ES-I3 (cell line): ENCODE measurements at regions not wholly inside any gene's neighbourhood (a gene's known extent, or its start where the extent isn't known, plus 50 kb on each side); places are given as distances from the start of the nearest gene placed in this dataset.

Source experiments
- H3K36me3 ChIP-seq: 2 replicates; pipeline ENCODE4 v1.6.1; 2013; ENCODE audit warnings: mild to moderate bottlenecking, low read length, control low read depth, moderate library complexity; ENCODE audit not compliant: insufficient read depth
- H3K4me1 ChIP-seq: 2 replicates; pipeline ENCODE4 v1.6.1; 2013; ENCODE audit warnings: mild to moderate bottlenecking, control low read depth, low read length; ENCODE audit not compliant: insufficient read depth
- H3K9ac ChIP-seq: 2 replicates; pipeline ENCODE4 v1.6.1; 2013; ENCODE audit warnings: low read depth, mild to moderate bottlenecking, low read length, moderate library complexity
- H3K9me3 ChIP-seq: 2 replicates; pipeline ENCODE4 v1.6.1; 2013; ENCODE audit warnings: mild to moderate bottlenecking, low read length, moderate library complexity; ENCODE audit not compliant: control insufficient read depth, insufficient read depth

DNA sequence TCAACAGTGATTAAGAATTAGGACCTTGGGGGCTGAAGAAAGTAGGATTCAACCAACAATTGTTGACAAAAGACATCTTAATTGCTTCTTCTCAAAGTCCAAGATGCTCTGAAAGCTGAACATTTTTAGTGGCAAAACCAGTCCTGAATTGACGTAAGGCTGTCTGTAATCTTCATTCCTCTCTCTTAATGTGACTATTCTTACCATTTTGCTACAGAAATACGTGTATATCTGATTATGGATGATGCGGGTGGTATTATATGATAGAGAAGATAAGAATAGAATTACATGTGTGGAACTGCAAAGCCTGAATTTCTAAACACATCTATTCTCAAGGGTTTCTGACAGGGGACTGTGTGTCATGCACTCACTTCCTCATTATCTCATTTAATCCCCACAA is 130.3 kb upstream of the SASH1 start:
- Histone ChIP-seq H3K36me3 (no peaks in the 10 kb centered on the region), H3K4me1 (no peaks in the 10 kb centered on the region), H3K9me3 (no peaks in the 10 kb centered on the region), H3K9ac (no peak overlapping the region)

- Histone ChIP-seq H3K9ac (no peak overlapping the region), H3K9me3 (no peaks in the 10 kb centered on the region), H3K4me1 (no peaks in the 10 kb centered on the region; the same call in 1 of the 2 replicates), H3K36me3 (no peaks in the 10 kb centered on the region)
Measured at GRCh38 chr6:148213366-148213765, 129.3 kb upstream of the SASH1 start.

- Histone ChIP-seq H3K36me3 (no peaks in the 10 kb centered on the region), H3K9ac (no peak overlapping the region), H3K4me1 (no peaks in the 10 kb centered on the region; the same call in 1 of the 2 replicates), H3K9me3 (no peaks in the 10 kb centered on the region)
Measured at GRCh38 chr6:148214667-148215066, 128.0 kb upstream of the SASH1 start.

DNA sequence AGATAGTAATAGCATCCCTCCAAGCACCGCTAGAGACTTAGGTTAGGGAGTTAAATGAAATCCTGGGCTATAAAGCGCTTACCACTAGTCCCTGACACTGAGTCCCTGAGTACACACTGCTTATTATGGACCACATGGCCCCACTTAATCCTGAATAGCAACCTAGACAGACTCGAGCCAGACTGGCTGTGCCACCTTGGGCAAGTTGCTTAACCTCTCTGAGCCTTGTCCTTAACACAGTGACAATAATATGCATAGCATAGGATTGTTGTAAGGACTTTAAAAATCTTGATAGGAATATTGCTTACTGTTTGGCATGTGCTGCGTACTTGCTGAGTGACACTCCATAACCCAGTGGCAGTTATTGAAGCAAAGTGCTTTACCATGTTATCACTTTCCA is 125.6 kb upstream of the SASH1 start:
- H3K9ac ChIP-seq, result no peak overlapping the region
- H3K9me3 ChIP-seq, result no peaks in the 10 kb centered on the region
- peaks cover 6% of the 10 kb centered on the region for H3K4me1 ChIP-seq
- H3K36me3 ChIP-seq, result no peaks in the 10 kb centered on the region

DNA sequence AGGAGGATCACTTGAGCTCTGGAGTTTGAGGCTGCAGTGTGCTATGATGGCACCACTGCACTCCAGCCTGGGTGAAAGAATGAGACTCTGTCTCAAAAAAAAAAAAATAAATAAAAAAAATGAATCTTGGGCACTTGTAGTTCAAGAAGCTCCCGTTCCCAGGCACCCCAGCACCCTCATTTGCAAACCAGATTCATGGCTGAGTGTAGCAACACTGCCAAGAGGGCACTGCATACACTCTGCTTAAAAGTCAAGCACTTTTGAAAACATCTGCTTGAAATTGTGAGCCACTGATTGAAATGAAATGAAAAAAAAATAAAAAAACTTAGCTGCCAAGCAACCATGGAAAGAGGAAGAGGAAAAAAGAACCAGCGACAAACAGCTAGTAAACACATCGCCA is 124.7 kb upstream of the SASH1 start:
- Histone ChIP-seq H3K9me3 (no peaks in the 10 kb centered on the region), H3K36me3 (no peaks in the 10 kb centered on the region), H3K9ac (no peak overlapping the region), H3K4me1 (peaks cover 6% of the 10 kb centered on the region)

- peaks cover 6% of the 10 kb centered on the region for H3K4me1 ChIP-seq
- H3K9me3 ChIP-seq, result no peaks in the 10 kb centered on the region
- no peak overlapping the region for H3K9ac ChIP-seq
- no peaks in the 10 kb centered on the region for H3K36me3 ChIP-seq
Measured at GRCh38 chr6:148218542-148219258, 123.9 kb upstream of the SASH1 start.

DNA sequence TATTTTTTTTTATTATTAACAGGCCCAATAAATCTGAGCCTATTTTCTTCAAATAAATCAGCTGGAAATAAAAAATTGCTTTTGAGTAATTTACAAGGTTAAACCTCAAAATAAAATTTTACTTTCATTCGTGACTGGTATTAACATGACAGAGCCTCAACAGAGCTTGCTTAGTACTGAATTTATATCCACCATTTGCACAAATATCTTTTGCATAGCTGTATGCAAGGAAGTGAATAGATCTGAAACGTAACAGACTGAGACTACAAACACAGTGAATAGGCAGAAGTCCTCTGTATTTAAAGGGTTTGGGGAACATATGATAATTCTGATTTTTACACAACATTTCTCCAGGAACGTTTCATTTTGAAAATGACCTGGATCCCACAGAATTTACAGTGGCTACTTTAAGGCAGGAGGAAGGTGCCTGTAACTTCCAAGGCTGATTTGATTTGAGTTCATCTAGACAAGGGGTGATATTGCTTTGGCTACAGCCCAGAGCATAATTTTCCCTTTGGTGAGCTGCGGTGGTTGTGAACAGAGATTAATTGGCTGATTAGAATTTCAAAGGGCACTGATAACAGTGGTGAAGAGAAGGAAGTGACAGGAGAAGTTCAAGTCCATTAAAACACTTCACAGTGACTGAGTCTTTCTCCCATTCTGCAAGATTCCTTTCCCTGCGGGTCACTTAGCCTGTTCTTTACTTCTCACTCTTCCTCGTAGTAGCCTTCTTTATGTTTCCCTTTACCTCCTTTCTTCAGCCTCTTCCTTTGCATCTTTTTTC is 121.2 kb upstream of the SASH1 start:
- Histone ChIP-seq H3K36me3 (no peaks in the 10 kb centered on the region), H3K4me1 (peaks cover 6% of the 10 kb centered on the region), H3K9me3 (no peaks in the 10 kb centered on the region), H3K9ac (no peak overlapping the region)

GRCh38 chr6:148222376-148222775 is 120.3 kb upstream of the SASH1 start:
- no peaks in the 10 kb centered on the region for H3K36me3 ChIP-seq
- no peaks in the 10 kb centered on the region for H3K9me3 ChIP-seq
- no peak overlapping the region for H3K9ac ChIP-seq
- peaks cover 6% of the 10 kb centered on the region for H3K4me1 ChIP-seq

- no peaks in the 10 kb centered on the region for H3K9me3 ChIP-seq
- no peak overlapping the region for H3K9ac ChIP-seq
- H3K4me1 ChIP-seq, result peaks cover 6% of the 10 kb centered on the region
- no peaks in the 10 kb centered on the region for H3K36me3 ChIP-seq
Measured at GRCh38 chr6:148222846-148223245, 119.8 kb upstream of the SASH1 start.

GRCh38 chr6:148223424-148223842 is 119.2 kb upstream of the SASH1 start:
- Histone ChIP-seq H3K9me3 (no peaks in the 10 kb centered on the region), H3K9ac (no peak overlapping the region), H3K4me1 (peaks cover 6% of the 10 kb centered on the region), H3K36me3 (no peaks in the 10 kb centered on the region)

DNA sequence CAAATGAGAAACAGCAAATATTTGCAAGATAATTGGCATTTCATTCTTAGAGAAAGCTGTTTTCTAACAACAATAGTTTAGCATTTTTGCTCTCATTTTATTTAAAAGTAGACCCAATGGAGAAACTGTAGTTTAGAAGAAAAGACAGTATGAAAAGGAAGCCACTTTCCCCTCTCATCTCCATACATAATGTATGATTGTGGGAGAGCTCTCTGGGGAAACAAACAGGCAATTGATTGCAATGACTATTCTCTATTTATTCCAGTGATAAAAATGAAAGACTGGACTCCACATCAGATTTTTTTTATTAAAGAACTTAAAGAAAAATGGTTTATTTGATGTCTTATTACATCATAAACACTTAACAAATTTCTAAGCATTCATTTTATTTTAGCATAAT is 116.8 kb upstream of the SASH1 start:
- Histone ChIP-seq H3K4me1 (peaks cover 6% of the 10 kb centered on the region), H3K36me3 (no peaks in the 10 kb centered on the region), H3K9me3 (no peaks in the 10 kb centered on the region), H3K9ac (no peak overlapping the region)

- H3K9ac ChIP-seq, result no peak overlapping the region
- no peaks in the 10 kb centered on the region for H3K9me3 ChIP-seq
- peaks cover 3% of the 10 kb centered on the region for H3K4me1 ChIP-seq
- no peaks in the 10 kb centered on the region for H3K36me3 ChIP-seq
Measured at GRCh38 chr6:148226284-148226683, 116.4 kb upstream of the SASH1 start.

- no peaks in the 10 kb centered on the region for H3K36me3 ChIP-seq
- no peak overlapping the region for H3K9ac ChIP-seq
- H3K4me1 ChIP-seq, result no peaks in the 10 kb centered on the region
- H3K9me3 ChIP-seq, result no peaks in the 10 kb centered on the region
Measured at GRCh38 chr6:148231572-148231971, 111.1 kb upstream of the SASH1 start.

DNA sequence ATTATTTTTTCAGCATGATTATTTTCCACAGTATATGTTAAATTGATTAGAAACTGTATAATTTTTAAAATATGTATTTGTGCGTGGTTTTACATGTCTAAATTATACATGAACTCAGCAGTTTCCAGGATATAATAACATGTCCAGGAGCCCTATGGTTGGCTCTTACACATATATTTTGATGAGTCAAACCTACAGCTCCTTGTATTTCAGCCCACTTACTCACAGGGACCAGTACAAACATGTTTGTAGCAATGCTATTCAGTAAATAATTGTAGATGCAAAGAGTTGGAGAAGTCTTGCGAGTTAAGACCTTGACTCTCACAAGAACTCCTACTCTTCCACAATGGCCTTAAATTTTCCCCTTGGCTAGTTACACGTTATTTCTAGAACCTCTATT is 107.2 kb upstream of the SASH1 start:
- H3K36me3 ChIP-seq, result no peaks in the 10 kb centered on the region
- H3K4me1 ChIP-seq, result peaks cover 7% of the 10 kb centered on the region
- H3K9ac ChIP-seq, result no peak overlapping the region
- no peaks in the 10 kb centered on the region for H3K9me3 ChIP-seq

GRCh38 chr6:148238713-148239112 is 103.9 kb upstream of the SASH1 start:
- Histone ChIP-seq H3K4me1 (peaks cover 14% of the 10 kb centered on the region), H3K36me3 (no peaks in the 10 kb centered on the region), H3K9ac (no peak overlapping the region), H3K9me3 (no peaks in the 10 kb centered on the region)
